H4 (cell line): ENCODE measurements at regions not wholly inside any gene's neighbourhood (a gene's known extent, or its start where the extent isn't known, plus 50 kb on each side); places are given as distances from the start of the nearest gene placed in this dataset.

Source experiments
- DNase-seq: peaks from one replicate; pipeline ENCODE4 v3.0.0-alpha.2; 2015; ENCODE audit warnings: low spot score

DNA sequence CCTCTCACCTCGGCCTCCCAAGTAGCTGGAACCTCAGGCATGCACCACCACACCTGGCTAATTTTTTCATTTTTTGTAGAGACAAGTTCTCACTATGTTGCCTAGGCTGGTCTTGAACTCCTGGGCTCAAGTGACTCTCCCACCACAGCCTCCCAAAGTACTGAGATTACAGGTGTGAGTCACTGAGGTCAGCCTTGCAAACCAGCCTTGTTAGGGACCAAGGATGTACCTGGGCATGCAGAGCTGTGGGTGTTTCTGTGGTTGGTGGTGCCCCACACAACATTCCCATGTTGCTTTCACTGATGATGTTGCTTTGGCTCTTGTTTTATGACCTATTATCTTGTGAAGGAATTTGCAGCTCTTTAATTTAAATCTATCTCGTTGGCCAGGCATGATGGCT lies 54.8 kb downstream of the OTUD1 start:
- DNase-seq, result no peak

DNA sequence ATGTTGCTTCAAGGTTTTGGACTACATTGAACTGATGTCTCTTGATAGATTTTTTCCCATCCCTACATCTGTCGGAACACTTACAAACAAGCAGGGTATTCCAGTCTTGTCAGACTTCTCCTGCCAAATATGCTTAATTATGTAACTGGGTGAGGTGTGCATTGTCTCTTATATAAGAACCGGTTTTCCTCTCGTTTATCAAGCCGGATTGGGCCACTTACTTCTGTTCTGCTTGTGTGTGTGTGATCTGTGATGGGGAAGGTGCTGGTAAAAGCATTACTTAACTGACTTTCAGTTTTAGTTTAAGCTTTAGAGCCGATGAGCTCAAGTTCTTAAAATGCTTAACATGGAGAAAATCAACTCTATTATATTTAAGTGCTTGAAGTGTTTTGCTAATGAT lies 57.9 kb downstream of the OTUD1 start:
- DNase-seq, result no peak

DNA sequence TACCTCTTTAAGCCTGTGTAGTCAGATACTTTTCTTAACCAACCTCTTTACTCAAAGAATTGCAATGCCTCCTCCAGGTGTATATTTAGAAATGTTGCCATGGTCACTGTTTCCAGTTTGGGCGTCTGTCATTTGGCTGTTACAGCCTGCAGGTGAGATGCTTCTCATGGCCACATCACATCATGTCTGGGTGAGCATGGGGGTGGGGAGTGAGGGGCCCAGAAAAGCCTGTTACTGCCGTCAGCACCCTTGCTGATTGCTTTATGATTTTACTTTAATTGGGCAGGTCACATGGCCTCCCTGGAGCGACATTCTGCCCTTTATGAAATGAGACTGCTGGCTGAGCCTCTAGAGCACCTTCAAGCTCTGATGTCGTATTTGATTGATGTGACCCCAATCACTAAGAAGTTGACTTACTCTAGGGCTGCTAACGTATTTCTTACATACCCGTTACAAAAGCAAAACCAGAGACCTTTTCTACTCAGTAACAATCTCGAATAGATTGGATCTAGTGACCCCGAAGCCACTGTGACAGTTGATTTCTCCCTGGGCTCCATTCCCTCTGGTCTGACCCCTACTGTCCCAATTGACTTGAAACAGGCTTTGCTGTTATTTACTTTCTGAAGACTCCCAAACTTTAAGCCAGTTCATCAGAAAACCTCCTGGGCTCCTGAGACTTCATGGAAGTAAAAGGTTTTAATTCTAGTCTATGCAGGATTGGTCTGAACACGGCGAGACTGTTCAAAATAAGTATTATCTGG lies 60.7 kb downstream of the OTUD1 start:
- no peak for DNase-seq

DNA sequence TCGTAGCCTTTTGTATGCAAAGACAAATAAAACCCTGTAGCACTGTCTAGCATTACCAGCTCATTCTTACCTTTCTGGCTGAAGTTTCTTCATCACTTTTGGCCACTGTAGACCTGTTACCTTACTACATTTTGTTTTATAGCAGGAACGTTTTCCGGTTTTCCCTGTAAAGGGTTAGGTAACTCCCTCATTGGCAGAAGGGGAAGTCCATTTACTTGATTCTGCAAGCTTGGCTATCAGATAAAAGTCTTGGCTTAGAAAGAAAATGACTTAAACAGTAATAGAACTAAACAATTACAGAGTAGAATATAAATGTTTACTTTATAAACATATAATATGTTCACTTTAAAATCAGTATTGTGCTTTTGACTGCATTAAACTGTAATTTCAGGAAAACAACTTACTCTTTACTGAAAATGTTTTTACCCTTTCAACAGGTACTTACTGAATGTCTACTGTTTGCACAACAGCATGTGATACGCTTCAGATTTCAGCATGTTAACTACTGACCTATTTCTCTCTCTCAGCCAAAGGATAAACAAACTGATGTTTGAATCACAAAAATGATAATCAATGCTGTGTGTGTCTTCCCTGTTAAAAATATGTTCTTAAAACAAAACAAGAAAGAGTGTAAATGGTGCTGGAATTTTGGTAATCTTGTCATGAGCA lies 67.1 kb downstream of the OTUD1 start:
- no peak for DNase-seq

DNA sequence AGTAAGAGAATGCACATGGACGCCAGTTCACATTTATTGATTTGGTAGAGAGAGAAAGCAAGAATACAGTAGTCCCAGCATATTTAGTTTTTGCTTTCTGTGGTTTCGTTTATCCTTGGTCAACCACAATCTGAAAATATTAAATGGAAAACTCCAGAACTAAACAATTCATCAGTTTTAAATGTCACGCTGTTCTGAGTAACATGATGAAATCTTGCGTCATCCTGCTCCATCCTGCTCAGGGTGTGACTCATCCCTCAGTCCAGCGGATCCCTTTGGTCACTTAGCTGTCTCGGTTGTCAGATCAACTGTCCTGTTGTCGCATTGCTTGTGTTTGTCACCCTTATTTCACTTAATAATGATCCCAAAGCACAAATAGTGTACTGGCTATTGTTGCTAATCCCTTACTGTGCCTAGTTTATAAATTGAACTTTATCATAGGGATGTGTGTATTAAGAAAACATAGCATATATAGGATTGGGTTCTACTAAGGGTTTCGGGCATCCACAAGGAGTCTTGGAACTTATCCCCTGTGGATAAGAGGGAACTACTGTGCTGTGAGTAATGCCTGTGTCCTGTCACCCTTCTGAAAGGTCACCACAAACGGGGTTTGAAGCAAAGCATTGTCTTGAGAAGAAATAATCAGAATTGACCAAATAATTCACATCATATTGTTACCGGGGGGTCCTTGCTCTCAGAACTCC lies 73.6 kb downstream of the OTUD1 start:
- DNase-seq, result peak; percentile 73

DNA sequence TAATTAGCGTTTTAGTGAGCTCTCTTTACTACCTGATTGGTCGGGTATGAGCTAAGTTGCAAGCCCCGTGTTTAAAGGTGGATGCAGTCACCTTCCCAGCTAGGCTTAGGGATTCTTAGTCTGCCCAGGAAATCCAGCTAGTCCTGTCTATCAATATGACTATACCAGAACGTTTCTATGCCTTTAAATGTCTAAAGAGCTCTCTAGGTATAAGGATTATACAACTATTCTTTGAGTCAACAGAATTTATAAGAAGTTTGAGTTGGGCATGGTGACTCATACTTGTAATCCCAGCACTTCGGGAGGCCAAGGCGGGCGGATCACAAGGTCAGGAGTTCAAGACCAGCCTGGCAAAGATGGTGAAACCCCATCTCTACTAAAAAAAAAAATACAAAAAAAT lies 74.7 kb downstream of the OTUD1 start:
- DNase-seq, result peak; percentile 16

DNA sequence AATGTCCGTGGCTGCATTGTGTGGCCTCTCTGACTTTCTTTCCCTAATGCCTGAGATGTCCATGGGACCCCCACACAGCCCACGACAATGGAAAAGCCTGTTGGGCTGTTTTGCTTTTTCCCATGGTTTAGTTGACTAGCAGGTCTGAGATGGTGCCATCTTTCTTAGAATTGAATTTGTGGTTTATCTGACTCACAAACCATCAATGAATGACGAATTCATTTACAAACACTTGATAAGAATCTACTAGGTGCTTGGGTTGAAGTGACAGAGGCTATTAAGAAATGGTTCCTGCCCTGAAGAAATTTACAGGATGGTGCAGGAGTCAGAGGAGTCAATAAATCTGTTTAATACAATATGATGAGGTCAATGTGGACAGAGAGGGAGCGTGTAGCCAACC lies 75.4 kb downstream of the OTUD1 start:
- DNase-seq, result peak; percentile 14

DNA sequence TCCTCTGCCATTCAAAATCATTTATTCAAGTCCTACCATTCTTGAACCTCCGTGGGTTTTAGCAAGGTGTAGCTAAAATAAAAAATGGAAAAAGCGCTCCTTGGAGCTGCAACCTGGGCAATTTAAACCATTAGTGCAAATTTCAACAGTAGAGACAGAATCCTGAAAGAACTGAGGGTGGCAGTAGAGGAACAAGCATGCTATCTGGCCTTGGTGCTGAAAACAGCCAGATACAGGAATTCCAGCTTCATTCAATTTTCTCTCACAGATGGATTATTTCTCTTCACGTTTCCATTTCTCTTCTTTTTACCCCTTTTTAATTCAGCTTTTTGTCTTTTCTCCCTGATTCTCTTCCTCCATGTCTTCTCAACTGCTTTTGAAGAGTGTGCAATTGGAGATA lies 77.7 kb downstream of the OTUD1 start:
- peak; percentile 13 for DNase-seq

DNA sequence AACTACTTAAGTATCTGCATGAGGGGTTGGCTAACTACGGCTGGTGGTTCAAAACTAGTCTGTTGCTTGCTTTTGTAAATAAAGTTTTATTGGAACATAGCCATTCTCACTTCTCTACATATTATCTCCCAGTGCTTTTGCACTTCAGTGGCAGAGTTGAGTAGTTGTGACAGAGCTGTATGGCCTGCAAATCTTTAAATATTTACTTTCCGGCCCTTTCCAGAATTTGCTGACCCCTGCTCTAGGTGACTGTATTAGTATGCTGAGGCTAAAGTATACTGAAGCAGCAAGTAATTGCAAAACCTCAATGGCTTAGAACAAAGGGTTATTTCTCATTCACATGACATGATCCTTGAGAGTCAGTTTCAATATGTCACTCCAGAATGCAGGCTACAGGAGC lies 78.3 kb downstream of the OTUD1 start:
- no peak for DNase-seq

DNA sequence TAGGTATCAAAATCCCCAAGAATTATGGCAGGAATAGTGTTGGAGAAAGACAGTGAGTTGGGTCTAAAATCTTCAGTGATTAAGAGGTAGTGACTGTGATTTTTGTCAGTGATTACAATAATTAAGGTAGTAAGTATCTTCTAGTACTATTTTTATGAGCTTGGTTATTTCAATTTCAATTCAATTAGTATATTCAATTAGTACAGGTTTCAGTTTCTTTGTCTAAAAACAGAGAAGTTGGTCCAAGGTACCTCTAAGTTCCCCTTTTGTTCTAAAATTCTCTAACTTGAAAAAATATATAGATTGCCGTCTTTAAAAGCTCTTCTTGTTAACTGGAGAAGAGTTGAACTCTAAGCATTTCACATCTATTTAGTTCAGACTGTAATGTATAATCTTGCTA lies 82.9 kb downstream of the OTUD1 start:
- no peak for DNase-seq

DNA sequence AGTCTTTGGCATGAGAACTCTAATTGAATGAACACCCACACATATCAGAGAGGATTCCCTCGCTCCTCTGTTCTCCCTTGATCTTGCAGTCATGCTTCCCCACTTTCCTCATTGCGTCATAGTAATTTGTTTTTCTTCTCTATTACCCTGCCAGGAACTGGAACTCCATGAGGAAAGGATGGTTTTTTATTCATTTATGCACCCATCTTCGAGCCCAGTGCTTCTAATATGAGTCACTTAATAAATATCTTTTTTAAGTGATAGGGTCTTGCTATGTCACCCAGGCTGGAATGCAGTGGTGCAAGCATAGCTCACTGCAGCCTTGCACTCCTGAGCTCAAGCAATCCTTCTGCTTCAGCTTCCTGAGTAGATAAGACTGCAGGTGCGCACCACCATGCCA lies 83.5 kb downstream of the OTUD1 start:
- DNase-seq, result no peak

DNA sequence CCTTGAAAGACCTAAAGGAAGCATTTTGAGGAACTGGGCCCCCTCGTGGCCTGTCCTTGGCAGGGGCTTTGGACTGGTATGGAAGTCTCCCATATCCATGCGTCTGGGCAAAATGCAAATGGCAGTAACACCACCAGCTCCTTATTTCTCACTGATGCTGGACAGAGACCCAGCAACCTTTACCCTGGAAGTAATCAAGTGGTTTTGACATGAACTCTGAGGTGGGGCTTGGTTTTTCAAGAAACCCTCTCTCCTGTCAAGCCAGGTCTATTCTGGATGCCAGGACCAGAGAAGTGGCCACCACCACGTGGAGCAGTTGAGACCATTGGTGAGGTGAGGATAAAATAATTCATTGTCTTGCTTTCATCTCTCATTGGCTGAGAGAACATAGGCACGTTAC lies 84.4 kb downstream of the OTUD1 start:
- DNase-seq, result no peak

DNA sequence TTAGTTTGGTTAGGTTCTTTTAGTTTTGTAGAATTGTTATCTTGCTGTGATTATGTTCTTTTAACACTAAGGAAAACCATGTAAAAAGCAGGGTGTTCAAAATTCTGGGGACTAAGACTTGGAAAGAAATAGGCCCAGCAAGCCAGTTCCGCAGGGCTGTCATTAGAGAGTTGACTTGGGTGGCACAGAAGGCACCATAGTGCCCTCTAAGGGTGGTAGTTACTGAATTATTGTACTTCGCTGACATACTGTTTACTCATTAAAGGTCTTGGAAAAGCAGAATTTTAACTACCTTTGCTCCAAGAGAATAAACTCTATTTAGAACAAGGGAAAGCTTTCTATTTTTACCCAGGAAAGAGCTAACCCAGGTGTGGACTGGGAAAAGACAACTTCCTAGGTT lies 86.5 kb downstream of the OTUD1 start:
- DNase-seq, result peak; percentile 17

DNA sequence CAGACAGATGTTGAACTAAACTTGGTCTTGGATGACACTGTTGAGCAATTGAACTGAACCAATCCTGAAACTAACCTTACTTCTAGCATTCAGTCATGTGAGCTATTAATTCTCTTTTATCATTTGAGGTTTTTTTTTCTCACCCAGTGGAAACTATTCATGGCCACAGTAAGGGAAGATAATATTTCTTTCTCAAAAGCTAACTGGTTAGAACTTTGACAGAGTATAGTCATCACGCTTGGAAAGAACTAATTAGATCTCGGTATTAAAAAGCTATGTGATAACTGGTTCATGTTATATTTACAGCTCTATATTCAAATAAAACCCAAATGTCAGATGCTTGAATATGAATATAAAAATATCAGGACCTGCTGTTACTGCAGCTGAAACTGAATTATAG lies 89.5 kb downstream of the OTUD1 start:
- no peak for DNase-seq

DNA sequence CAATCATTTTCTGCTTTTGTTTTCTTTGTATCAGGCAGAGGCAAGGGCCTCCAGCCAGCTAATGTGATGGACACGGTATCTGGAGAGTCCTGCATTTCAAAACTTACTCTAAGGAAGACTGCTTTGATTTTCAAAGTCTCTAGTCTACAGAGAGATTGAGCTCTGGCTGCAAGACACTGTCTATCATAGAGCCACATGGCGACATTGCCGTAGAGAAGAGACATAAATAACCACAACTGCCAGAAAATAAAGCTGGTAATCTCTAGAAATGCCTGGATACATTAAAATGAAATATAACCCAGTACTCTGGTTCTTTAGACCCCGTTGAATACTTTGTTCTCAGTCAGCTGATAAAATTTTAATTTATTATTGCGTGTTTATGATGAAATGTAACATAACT lies 90.8 kb downstream of the OTUD1 start:
- DNase-seq, result no peak

DNA sequence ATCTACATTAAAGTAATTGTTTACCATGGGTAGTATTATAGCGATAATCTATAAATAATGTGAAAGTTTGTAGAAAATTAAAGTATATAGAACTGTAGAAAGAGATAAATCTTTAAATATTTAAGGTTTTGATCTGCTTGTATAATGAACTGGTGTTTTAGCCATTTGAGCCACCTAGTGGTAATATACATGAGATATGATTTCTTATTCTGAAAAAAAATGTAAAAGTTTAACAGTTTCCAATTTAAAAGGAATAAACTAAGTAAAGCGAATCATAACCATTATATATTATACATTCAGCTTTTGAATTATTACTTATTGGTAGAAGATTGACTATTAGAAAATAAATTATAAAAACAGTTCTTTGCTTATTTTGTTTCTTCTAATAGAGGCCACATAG lies 91.2 kb downstream of the OTUD1 start:
- no peak for DNase-seq

DNA sequence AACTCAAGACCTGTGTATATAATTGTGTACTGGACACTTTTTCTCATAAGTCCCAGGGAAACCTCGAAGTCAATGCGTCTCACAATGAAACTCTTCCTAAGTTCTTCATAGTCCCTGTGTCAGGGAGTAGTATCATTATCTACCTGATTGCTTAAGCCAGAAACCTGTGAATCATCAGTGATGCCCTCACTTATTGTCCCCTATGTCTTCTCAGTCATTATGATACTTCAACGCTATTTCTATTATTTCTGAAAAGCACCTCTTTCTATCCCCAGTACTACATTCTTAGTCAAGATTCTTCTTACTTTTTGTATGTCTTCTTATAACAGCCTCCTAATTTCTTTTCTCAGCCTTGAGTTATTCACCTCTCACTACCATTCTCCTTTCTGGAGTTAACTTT lies 94.3 kb downstream of the OTUD1 start:
- DNase-seq, result no peak

DNA sequence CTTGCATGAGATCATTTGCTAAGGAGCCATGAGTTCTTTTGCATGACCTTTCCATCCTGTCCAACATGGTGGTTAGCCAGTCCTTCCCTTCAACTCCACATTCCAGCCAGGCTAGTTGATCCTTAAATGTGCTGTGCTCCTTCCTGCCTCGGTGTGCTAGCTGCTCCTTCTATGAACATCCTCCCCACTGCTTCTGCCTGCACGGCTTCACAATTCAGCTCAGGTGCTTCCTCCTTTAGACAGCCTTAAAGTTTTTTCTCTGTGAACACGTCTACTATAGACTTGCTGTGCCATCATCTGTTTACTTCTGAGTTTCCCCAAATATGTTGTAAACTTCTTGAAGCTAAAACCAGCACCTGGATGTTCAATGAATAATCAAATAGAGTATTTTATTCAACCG lies 95.5 kb downstream of the OTUD1 start:
- no peak for DNase-seq

DNA sequence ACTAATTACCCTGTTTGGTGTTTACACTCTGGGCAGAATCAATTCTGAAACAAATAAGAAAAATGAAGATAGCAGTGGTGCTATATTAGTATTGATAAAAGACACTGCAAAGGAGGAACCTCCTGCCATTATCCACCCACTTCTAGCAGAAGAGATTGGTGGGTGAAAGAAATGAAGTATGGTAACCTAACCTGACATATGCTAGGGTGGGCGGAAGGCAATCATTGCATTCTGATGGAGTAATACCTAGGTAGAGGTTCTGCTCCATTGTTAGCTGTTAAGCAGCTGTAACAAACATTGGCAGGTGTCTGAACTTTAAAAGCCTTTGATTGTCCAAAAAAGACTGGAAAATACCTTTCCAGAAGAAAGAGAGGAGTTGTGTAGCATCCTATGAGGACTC lies 95.9 kb downstream of the OTUD1 start:
- no peak for DNase-seq

DNA sequence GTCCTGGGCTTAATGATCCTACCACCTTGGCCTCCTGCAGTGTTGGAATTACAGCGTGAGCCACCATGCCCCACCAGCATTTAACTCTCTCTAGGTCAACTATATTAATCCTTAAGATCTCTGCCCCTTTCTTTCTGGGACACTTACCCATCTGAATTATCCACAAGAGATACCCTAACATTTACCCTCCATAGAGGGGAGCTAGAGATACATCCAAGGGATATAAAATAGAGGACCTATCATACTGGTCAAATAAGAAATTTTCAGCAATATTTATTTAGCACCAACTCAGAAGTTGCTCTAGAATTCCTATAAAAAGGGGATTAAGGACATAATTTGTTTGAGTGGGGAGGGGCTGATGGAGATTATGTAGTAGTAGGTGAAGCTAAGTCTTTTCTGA lies 96.5 kb downstream of the OTUD1 start:
- no peak for DNase-seq

DNA sequence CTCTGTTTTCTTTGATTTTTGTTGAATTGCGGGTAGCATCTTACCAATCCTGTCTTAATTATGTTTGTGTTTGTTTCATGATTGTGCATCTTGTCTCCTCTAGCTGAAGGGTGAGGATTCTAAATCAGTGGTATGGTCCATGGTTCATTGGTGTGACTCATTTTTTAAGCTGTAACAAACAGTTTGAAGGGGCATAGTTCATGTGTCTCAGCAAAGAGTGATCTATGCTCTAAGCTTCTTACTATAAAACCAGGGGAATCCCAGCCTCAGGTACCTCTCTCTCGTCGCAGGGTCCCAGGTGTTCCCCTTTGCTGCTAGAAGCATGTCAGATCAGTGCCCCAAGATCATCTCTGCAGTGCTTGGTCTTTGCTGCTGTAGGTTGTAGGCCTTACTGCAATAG lies 100.1 kb downstream of the OTUD1 start:
- DNase-seq, result no peak

DNA sequence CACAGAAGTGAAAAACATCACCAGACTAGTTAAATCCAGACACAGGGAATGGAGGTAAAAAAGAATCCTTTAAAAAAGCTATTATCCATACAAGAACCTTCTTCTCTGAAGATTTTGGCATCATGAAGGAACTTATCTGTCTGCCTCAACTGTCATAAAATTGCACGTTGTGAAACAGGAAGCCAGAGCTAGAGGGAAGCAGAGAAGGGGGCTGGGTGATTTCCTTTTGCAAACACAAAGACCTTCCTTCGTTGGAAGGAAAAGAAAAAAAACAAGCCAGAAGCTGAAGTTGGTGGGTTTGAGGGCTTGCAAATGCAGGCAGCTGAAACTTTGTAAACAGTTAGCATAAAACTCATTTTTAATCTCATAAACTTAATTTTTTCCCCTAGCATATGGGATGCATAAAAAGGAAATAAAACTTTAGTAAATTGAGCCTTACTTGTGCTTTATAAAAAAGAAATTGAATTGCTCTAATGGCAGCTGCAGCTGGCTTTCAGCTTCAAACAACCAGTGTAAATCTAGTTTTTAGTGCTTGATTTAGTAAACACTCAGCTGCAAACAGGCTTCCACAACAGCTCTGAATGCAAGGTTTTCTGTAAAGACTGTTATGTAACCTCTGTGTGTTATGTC lies 101.6 kb downstream of the OTUD1 start:
- no peak for DNase-seq
